ENCODE measurements at regions not wholly inside any gene's neighbourhood (a gene's known extent, or its start where the extent isn't known, plus 50 kb on each side); places are given as distances from the start of the nearest gene placed in this dataset.

- FAIRE-seq (no peak), ATAC-seq (no peak), DNase-seq (ENCODE audit: extremely low read depth in 1 of 4, low spot score in 3 of 4) (no peak)
- H3K4me1 ChIP-seq (replicated peaks in 1 of 2; ENCODE audit: control insufficient read depth in 2 of 2, insufficient read depth in 2 of 2, low read length in 2 of 2) = no peaks in the 10 kb centered on the region
- CTCF ChIA-PET (ENCODE audit: low intra/inter-chr PET ratio) = no interaction called here
- H4K20me1 ChIP-seq (replicated peaks; ENCODE audit: control insufficient read depth, insufficient read depth, low read length) = no peaks in the 10 kb centered on the region
- H3K4me2 ChIP-seq (ENCODE audit: insufficient read depth, low read length) = no peak overlapping the region
- no peak overlapping the region for H3K4me3 ChIP-seq
- BruUV-seq (replicated peaks) = no TSS peak
- H3K27ac ChIP-seq (ENCODE audit: extremely low read depth, low read depth, low read length) = no peak overlapping the region
- H3K27me3 ChIP-seq (ENCODE audit: control insufficient read depth in 2 of 2, insufficient read depth in 2 of 2, low read length in 2 of 2) = no peaks in the 10 kb centered on the region
- H3K9me3 ChIP-seq (replicated peaks; ENCODE audit: control insufficient read depth, insufficient read depth, low read depth, low read length) = no peaks in the 10 kb centered on the region
- POLR2A ChIA-PET = no interaction called here
- TF ChIP-seq SMARCB1 (IDR thresholded peaks at IDR 0.05; ENCODE audit: insufficient read length, low read depth) (no peak), ZHX1 (conservative IDR thresholded peaks at IDR 0.05; ENCODE audit: low read length) (no peak), BCL6 (CRISPR knock-in tag; IDR thresholded peaks at IDR 0.05) (no peak), MAX (CRISPR knock-in tag; IDR thresholded peaks at IDR 0.05) (no peak), RUNX1 (IDR thresholded peaks at IDR 0.05; ENCODE audit: low read depth) (no peak), ZC3H11A (IDR thresholded peaks at IDR 0.05; ENCODE audit: low read depth, low read length) (no peak), SETDB1 (IDR thresholded peaks at IDR 0.05; ENCODE audit: low read length) (no peak), CBX2 (IDR thresholded peaks at IDR 0.05; ENCODE audit: insufficient read depth, low read length, poor library complexity, severe bottlenecking) (no peak), MCM2 (IDR thresholded peaks at IDR 0.05; ENCODE audit: low read depth) (no peak), THRA (IDR thresholded peaks at IDR 0.05) (no peak), MYBL2 (IDR thresholded peaks at IDR 0.05; ENCODE audit: low read depth) (no peak), MYBL2 (CRISPR knock-in tag; IDR thresholded peaks at IDR 0.05; ENCODE audit: borderline replicate concordance) (no peak), KDM4B (IDR thresholded peaks at IDR 0.05; ENCODE audit: borderline replicate concordance in 2 of 2, low read depth in 1 of 2) (no peak), NFIX (CRISPR knock-in tag; IDR thresholded peaks at IDR 0.05; ENCODE audit: low read depth) (no peak), ZNF184 (CRISPR knock-in tag; IDR thresholded peaks at IDR 0.05) (no peak), SNAPC5 (CRISPR knock-in tag; IDR thresholded peaks at IDR 0.05) (no peak)
- no peaks in the 10 kb centered on the region for H3K9me1 ChIP-seq (ENCODE audit: control insufficient read depth, insufficient read depth, low read length)
- in situ Hi-C loops (cut with MboI) = no loop called here
- WGBS (ENCODE audit: insufficient coverage, low coverage, missing lambda C conversion rate) = 3% methylated on average over 3 of the region's 3 CpGs
- no peaks in the 10 kb centered on the region for H3K36me3 ChIP-seq (ENCODE audit: control insufficient read depth, insufficient read depth, low read length)
- intact Hi-C loops (cut with micrococcal nuclease) = no loop called here
- H3K9ac ChIP-seq (ENCODE audit: insufficient read depth in 1 of 2, low read depth in 2 of 2, low read length in 2 of 2) = no peak overlapping the region
- H3K79me2 ChIP-seq (ENCODE audit: control insufficient read depth, insufficient read depth, low read length) = no peaks in the 10 kb centered on the region
- H2AFZ ChIP-seq (ENCODE audit: low read depth, low read length) = no peak overlapping the region
These were observed 362.2 kb downstream of the FGF13 start for GRCh38 chrX:138349351-138349750.

All from K562 (cell line).